Parathyroid adenoma (tissue), 2 donors: ENCODE measurements at regions not wholly inside any gene's neighbourhood (a gene's known extent, or its start where the extent isn't known, plus 50 kb on each side); places are given as distances from the start of the nearest gene placed in this dataset.
"Not testable (repeated sequence)": the region's sequence is repeated elsewhere in the genome, so short reads cannot be mapped to it uniquely, and the experiment has no call there.

ENCODE experiments used
- H2AFZ ChIP-seq: fragments of 300-600 bp; sonication (generic); one replicate; pipeline ENCODE4 v1.7.0; 2017; ENCODE audit warnings: antibody characterized with exemption, mild to moderate bottlenecking
- H3K27ac ChIP-seq: fragments of 300-600 bp; sonication (generic); one replicate; pipeline ENCODE4 v1.7.0; 2017
- H3K27me3 ChIP-seq: fragments of 300-600 bp; sonication (generic); one replicate; pipeline ENCODE4 v1.7.0; 2017; ENCODE audit warnings: low read length; ENCODE audit not compliant: control insufficient read depth, insufficient read depth
- H3K36me3 ChIP-seq: fragments of 300-600 bp; sonication (generic); one replicate; pipeline ENCODE4 v1.7.0; 2017; ENCODE audit warnings: low read length; ENCODE audit not compliant: control insufficient read depth, insufficient read depth
- H3K4me1 ChIP-seq: fragments of 300-600 bp; sonication (generic); one replicate; pipeline ENCODE4 v1.7.0; 2017; ENCODE audit warnings: control low read depth
- H3K4me2 ChIP-seq: fragments of 300-600 bp; sonication (generic); one replicate; pipeline ENCODE4 v1.7.0; 2017; ENCODE audit warnings: low read length
- H3K4me3 ChIP-seq: fragments of 300-600 bp; sonication (generic); one replicate; pipeline ENCODE4 v1.7.0; 2017; ENCODE audit warnings: low read depth, low read length
- H3K79me2 ChIP-seq: fragments of 300-600 bp; sonication (generic); one replicate; pipeline ENCODE4 v1.7.0; 2017; ENCODE audit warnings: control low read depth
- H3K9ac ChIP-seq: fragments of 300-600 bp; sonication (generic); one replicate; pipeline ENCODE4 v1.7.0; 2017; ENCODE audit warnings: mild to moderate bottlenecking
- H3K9me3 ChIP-seq: fragments of 300-600 bp; sonication (generic); one replicate; pipeline ENCODE4 v1.7.0; 2017; ENCODE audit warnings: low read length; ENCODE audit not compliant: control insufficient read depth
- TF ChIP-seq, protein P1 (sequence below): fragments of 300-600 bp; sonication (generic); IDR thresholded peaks from one replicate; pipeline ENCODE4 v1.7.0; 2017; ENCODE audit warnings: antibody characterized with exemption, mild to moderate bottlenecking
- donor health status: primary hyperparathyroidism.

- TF ChIP-seq, protein P1, sequence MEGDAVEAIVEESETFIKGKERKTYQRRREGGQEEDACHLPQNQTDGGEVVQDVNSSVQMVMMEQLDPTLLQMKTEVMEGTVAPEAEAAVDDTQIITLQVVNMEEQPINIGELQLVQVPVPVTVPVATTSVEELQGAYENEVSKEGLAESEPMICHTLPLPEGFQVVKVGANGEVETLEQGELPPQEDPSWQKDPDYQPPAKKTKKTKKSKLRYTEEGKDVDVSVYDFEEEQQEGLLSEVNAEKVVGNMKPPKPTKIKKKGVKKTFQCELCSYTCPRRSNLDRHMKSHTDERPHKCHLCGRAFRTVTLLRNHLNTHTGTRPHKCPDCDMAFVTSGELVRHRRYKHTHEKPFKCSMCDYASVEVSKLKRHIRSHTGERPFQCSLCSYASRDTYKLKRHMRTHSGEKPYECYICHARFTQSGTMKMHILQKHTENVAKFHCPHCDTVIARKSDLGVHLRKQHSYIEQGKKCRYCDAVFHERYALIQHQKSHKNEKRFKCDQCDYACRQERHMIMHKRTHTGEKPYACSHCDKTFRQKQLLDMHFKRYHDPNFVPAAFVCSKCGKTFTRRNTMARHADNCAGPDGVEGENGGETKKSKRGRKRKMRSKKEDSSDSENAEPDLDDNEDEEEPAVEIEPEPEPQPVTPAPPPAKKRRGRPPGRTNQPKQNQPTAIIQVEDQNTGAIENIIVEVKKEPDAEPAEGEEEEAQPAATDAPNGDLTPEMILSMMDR: no peak
- H3K9ac ChIP-seq: no peak overlapping the region
- H3K4me2 ChIP-seq: no peak overlapping the region
- no peak overlapping the region for H3K27ac ChIP-seq
- H3K79me2 ChIP-seq: no peaks in the 10 kb centered on the region
- no peaks in the 10 kb centered on the region for H3K4me1 ChIP-seq
- H3K9me3 ChIP-seq: no peaks in the 10 kb centered on the region
- H2AFZ ChIP-seq: no peak overlapping the region
- no peaks in the 10 kb centered on the region for H3K36me3 ChIP-seq
- no peaks in the 10 kb centered on the region for H3K27me3 ChIP-seq
- H3K4me3 ChIP-seq: no peak overlapping the region
These were observed 218.5 kb upstream of the ANKRD50 start for GRCh38 chr4:124931050-124931449.

- not testable (repeated sequence) for H3K9ac ChIP-seq, H3K4me3 ChIP-seq, H2AFZ ChIP-seq, H3K79me2 ChIP-seq, H3K27me3 ChIP-seq, H3K9me3 ChIP-seq, H3K4me2 ChIP-seq, H3K27ac ChIP-seq, H3K4me1 ChIP-seq, H3K36me3 ChIP-seq
These were observed 210.2 kb upstream of the ANKRD50 start for GRCh38 chr4:124922748-124923147.

DNA sequence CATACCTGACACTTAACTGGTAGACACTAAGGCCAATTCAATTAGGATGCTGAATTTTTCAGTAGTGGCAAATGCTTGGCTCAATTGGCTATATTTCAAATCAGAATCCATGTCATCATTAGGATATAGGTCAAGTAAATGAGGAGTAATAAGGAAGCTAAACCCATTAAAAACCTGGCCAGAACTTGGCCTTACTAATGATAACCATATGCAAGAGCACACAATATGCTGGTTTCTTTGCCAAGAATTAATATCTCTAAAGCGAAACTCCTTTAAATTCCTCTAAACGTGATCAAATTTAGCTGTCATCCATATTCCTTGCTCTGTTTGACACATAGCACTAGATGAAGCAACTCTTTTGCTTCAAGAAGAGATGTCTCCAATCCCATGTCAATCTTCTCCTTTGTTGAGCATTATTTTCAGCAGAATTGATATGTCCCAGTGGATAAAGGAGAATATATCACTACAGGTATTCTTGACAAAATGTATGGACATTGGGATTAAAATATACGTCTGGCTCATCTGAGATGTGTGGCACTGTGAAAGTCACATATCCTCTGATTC lies 206.1 kb upstream of the ANKRD50 start:
- Histone ChIP-seq H3K4me1 (no peaks in the 10 kb centered on the region), H3K4me2 (no peak overlapping the region), H3K27ac (no peak overlapping the region), H2AFZ (no peak overlapping the region), H3K4me3 (no peak overlapping the region), H3K79me2 (no peaks in the 10 kb centered on the region), H3K9me3 (no peaks in the 10 kb centered on the region), H3K36me3 (no peaks in the 10 kb centered on the region), H3K9ac (no peak overlapping the region), H3K27me3 (no peaks in the 10 kb centered on the region)
- TF ChIP-seq, protein P1: no peak

DNA sequence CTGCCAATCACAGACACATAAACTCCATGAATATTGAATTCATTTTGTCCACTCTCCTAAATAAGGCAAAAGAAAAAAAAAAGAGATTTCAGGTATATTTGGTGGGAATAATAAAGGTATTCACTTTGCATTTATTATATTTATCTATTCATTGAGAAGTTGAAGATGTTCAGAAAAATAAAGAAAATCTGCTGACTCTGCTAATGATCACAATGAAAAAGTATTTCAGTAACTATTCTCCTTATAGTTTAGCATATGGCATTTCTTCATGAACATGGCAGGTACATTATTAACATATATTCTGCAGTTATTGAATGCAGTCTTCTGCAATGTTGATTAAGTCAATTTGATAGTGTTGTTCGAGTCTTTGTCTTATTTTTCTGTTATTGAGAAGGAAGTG lies 202.5 kb upstream of the ANKRD50 start:
- no peak overlapping the region for H3K9ac ChIP-seq
- TF ChIP-seq, protein P1: no peak
- no peak overlapping the region for H3K4me3 ChIP-seq

DNA sequence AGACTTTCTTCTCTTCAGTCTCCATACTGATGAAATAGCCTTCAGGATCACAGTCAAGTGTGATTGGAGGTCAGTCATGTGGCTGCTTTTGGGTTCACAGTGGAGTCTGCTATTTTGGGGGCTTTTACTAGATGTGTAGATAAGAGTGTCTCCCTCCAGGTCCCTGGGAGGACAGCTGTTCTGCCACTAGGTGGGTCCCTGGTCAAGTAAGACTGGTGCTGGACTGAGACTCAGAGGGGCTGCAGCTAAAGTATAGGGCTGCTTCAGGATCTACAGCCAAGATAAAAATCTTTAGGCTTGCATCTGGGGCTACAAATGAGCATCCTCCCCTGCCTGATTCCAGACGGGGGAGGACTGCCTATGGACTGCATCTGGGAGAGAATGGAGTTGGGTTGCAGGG lies 200.7 kb upstream of the ANKRD50 start:
- Histone ChIP-seq H3K4me2 (no peak overlapping the region), H3K9me3 (no peaks in the 10 kb centered on the region), H3K27ac (no peak overlapping the region)

More for the DNA sequence above, 202.5 kb upstream of the ANKRD50 start:
- no peak overlapping the region for H3K4me2 ChIP-seq
- no peaks in the 10 kb centered on the region for H3K4me1 ChIP-seq
- H3K9me3 ChIP-seq: no peaks in the 10 kb centered on the region
- H2AFZ ChIP-seq: no peak overlapping the region
- H3K27ac ChIP-seq: no peak overlapping the region
- H3K36me3 ChIP-seq: no peaks in the 10 kb centered on the region
- H3K79me2 ChIP-seq: no peaks in the 10 kb centered on the region
- no peaks in the 10 kb centered on the region for H3K27me3 ChIP-seq

More for the DNA sequence above, 200.7 kb upstream of the ANKRD50 start:
- no peaks in the 10 kb centered on the region for H3K4me1 ChIP-seq
- no peak overlapping the region for H2AFZ ChIP-seq
- H3K27me3 ChIP-seq: no peaks in the 10 kb centered on the region
- H3K79me2 ChIP-seq: no peaks in the 10 kb centered on the region
- H3K4me3 ChIP-seq: no peak overlapping the region
- TF ChIP-seq, protein P1: no peak
- H3K9ac ChIP-seq: no peak overlapping the region
- H3K36me3 ChIP-seq: no peaks in the 10 kb centered on the region
